HUES6 (cell line): ENCODE measurements at regions not wholly inside any gene's neighbourhood (a gene's known extent, or its start where the extent isn't known, plus 50 kb on each side); places are given as distances from the start of the nearest gene placed in this dataset.

Source experiments
- H3K27ac ChIP-seq: 2 replicates; pipeline ENCODE4 v1.7.0; 2013; ENCODE audit warnings: low read depth, mild to moderate bottlenecking, low read length, inconsistent platforms
- H3K27me3 ChIP-seq: 2 replicates; pipeline ENCODE4 v1.6.1; 2013; ENCODE audit warnings: low read length; ENCODE audit not compliant: control insufficient read depth, insufficient read depth
- H3K36me3 ChIP-seq: 2 replicates; pipeline ENCODE4 v1.6.1; 2013; ENCODE audit warnings: low read length; ENCODE audit not compliant: control insufficient read depth, insufficient read depth
- H3K4me1 ChIP-seq: 2 replicates; pipeline ENCODE4 v1.6.1; 2013; ENCODE audit warnings: low read length; ENCODE audit not compliant: control insufficient read depth, insufficient read depth
- H3K4me3 ChIP-seq: 2 replicates; pipeline ENCODE4 v1.5.1; 2013; ENCODE audit warnings: low read depth, low read length
- H3K9ac ChIP-seq: one replicate; pipeline ENCODE4 v1.6.1; 2013; ENCODE audit warnings: mild to moderate bottlenecking, low read length
- H3K9me3 ChIP-seq: 2 replicates; pipeline ENCODE4 v1.6.1; 2013; ENCODE audit warnings: low read depth, low read length; ENCODE audit not compliant: control insufficient read depth, insufficient read depth

- Histone ChIP-seq H3K9me3 (no peaks in the 10 kb centered on the region), H3K27me3 (no peaks in the 10 kb centered on the region; the same call in 1 of the 2 replicates), H3K36me3 (no peaks in the 10 kb centered on the region), H3K4me1 (peaks cover 6% of the 10 kb centered on the region), H3K27ac (no peak overlapping the region), H3K9ac (no peak overlapping the region), H3K4me3 (no peak overlapping the region)
Measured at GRCh38 chr3:10763817-10764258, 52.2 kb upstream of the SLC6A11 start.

- Histone ChIP-seq H3K9ac (no peak overlapping the region), H3K36me3 (no peaks in the 10 kb centered on the region), H3K27ac (no peak overlapping the region), H3K4me1 (peaks cover 6% of the 10 kb centered on the region), H3K9me3 (no peaks in the 10 kb centered on the region), H3K27me3 (no peaks in the 10 kb centered on the region; the same call in 1 of the 2 replicates), H3K4me3 (no peak overlapping the region)
Measured at GRCh38 chr3:10764259-10765051, 51.6 kb upstream of the SLC6A11 start.

- Histone ChIP-seq H3K9me3 (no peaks in the 10 kb centered on the region), H3K9ac (no peak overlapping the region), H3K36me3 (no peaks in the 10 kb centered on the region), H3K27me3 (no peaks in the 10 kb centered on the region; the same call in 1 of the 2 replicates), H3K4me1 (peaks cover 5% of the 10 kb centered on the region), H3K27ac (no peak overlapping the region), H3K4me3 (no peak overlapping the region)
Measured at GRCh38 chr3:10766049-10766705, 49.9 kb upstream of the SLC6A11 start.
